ENCODE measurements at regions not wholly inside any gene's neighbourhood (a gene's known extent, or its start where the extent isn't known, plus 50 kb on each side); places are given as distances from the start of the nearest gene placed in this dataset.

DNA sequence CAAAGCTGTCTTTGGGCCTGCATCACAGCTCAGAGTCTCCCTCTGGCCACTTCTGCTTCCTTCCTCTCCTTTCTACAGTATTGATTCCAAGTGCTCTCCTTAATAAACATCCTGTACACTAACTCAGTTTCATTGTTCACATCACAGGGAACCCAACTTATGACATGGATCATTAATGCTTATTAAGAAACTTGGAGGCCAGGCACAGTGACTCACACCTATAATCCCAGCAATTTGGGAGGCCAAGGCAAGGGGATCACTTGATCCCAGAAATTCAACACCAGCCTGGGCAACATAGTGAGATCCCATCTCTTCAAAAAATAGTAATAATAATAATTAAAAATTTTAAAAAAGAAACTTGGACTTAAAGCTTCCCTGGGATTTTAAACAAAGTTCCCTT is 89.2 kb upstream of the EFHC2 start:
- no peak overlapping the region for H3K4me3 ChIP-seq (ENCODE audit: low read depth in 1 of 3, low read length in 3 of 3)
- H3K36me3 ChIP-seq (ENCODE audit: control insufficient read depth in 4 of 4, insufficient read depth in 3 of 4, low read depth in 1 of 4, low read length in 3 of 4) = no peaks in the 10 kb centered on the region
- H3K27me3 ChIP-seq (ENCODE audit: control insufficient read depth in 4 of 4, insufficient read depth in 4 of 4, low read length in 3 of 4) = no peaks in the 10 kb centered on the region
- no peak for TF ChIP-seq FOXA1 (IDR thresholded peaks at IDR 0.05)
- no peak for TF ChIP-seq GABPA (IDR thresholded peaks at IDR 0.05 in 1 of 2, conservative IDR thresholded peaks at IDR 0.05 in 1 of 2)
- no peak for TF ChIP-seq HNF4G (IDR thresholded peaks at IDR 0.05)
- TF ChIP-seq RAD21 (IDR thresholded peaks at IDR 0.05) = no peak
- no peak for TF ChIP-seq JUND (IDR thresholded peaks at IDR 0.05)
- no peak for TF ChIP-seq YY1 (IDR thresholded peaks at IDR 0.05)
- TF ChIP-seq FOXA2 (IDR thresholded peaks at IDR 0.05) = no peak
- TF ChIP-seq, protein P1, sequence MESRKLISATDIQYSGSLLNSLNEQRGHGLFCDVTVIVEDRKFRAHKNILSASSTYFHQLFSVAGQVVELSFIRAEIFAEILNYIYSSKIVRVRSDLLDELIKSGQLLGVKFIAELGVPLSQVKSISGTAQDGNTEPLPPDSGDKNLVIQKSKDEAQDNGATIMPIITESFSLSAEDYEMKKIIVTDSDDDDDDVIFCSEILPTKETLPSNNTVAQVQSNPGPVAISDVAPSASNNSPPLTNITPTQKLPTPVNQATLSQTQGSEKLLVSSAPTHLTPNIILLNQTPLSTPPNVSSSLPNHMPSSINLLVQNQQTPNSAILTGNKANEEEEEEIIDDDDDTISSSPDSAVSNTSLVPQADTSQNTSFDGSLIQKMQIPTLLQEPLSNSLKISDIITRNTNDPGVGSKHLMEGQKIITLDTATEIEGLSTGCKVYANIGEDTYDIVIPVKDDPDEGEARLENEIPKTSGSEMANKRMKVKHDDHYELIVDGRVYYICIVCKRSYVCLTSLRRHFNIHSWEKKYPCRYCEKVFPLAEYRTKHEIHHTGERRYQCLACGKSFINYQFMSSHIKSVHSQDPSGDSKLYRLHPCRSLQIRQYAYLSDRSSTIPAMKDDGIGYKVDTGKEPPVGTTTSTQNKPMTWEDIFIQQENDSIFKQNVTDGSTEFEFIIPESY (IDR thresholded peaks at IDR 0.05) = no peak
- no peak for TF ChIP-seq TAF1 (conservative IDR thresholded peaks at IDR 0.05)
- TF ChIP-seq, protein P2, sequence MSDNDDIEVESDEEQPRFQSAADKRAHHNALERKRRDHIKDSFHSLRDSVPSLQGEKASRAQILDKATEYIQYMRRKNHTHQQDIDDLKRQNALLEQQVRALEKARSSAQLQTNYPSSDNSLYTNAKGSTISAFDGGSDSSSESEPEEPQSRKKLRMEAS (IDR thresholded peaks at IDR 0.05) = no peak
- TF ChIP-seq, protein P3, sequence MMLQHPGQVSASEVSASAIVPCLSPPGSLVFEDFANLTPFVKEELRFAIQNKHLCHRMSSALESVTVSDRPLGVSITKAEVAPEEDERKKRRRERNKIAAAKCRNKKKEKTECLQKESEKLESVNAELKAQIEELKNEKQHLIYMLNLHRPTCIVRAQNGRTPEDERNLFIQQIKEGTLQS (IDR thresholded peaks at IDR 0.05) = no peak
- no peak for TF ChIP-seq HNF4A (conservative IDR thresholded peaks at IDR 0.05)
- no peak for TF ChIP-seq EGR1 (IDR thresholded peaks at IDR 0.05; ENCODE audit: low read depth in 2 of 2)
- TF ChIP-seq, protein P4, sequence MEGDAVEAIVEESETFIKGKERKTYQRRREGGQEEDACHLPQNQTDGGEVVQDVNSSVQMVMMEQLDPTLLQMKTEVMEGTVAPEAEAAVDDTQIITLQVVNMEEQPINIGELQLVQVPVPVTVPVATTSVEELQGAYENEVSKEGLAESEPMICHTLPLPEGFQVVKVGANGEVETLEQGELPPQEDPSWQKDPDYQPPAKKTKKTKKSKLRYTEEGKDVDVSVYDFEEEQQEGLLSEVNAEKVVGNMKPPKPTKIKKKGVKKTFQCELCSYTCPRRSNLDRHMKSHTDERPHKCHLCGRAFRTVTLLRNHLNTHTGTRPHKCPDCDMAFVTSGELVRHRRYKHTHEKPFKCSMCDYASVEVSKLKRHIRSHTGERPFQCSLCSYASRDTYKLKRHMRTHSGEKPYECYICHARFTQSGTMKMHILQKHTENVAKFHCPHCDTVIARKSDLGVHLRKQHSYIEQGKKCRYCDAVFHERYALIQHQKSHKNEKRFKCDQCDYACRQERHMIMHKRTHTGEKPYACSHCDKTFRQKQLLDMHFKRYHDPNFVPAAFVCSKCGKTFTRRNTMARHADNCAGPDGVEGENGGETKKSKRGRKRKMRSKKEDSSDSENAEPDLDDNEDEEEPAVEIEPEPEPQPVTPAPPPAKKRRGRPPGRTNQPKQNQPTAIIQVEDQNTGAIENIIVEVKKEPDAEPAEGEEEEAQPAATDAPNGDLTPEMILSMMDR (IDR thresholded peaks at IDR 0.05; ENCODE audit: low read depth, low read length, missing input control) = no peak
- TF ChIP-seq NR2F2 (IDR thresholded peaks at IDR 0.05) = no peak
- TF ChIP-seq, protein P5, sequence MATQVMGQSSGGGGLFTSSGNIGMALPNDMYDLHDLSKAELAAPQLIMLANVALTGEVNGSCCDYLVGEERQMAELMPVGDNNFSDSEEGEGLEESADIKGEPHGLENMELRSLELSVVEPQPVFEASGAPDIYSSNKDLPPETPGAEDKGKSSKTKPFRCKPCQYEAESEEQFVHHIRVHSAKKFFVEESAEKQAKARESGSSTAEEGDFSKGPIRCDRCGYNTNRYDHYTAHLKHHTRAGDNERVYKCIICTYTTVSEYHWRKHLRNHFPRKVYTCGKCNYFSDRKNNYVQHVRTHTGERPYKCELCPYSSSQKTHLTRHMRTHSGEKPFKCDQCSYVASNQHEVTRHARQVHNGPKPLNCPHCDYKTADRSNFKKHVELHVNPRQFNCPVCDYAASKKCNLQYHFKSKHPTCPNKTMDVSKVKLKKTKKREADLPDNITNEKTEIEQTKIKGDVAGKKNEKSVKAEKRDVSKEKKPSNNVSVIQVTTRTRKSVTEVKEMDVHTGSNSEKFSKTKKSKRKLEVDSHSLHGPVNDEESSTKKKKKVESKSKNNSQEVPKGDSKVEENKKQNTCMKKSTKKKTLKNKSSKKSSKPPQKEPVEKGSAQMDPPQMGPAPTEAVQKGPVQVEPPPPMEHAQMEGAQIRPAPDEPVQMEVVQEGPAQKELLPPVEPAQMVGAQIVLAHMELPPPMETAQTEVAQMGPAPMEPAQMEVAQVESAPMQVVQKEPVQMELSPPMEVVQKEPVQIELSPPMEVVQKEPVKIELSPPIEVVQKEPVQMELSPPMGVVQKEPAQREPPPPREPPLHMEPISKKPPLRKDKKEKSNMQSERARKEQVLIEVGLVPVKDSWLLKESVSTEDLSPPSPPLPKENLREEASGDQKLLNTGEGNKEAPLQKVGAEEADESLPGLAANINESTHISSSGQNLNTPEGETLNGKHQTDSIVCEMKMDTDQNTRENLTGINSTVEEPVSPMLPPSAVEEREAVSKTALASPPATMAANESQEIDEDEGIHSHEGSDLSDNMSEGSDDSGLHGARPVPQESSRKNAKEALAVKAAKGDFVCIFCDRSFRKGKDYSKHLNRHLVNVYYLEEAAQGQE (IDR thresholded peaks at IDR 0.05) = no peak
- TF ChIP-seq SP1 (IDR thresholded peaks at IDR 0.05) = no peak
- no peak for TF ChIP-seq RXRA (IDR thresholded peaks at IDR 0.05)
- no peak for DNase-seq (ENCODE audit: low spot score)
- no peak overlapping the region for H3K27ac ChIP-seq (ENCODE audit: low read depth in 1 of 2, low read length in 2 of 2)
- H3K9me3 ChIP-seq (ENCODE audit: control insufficient read depth in 4 of 4, low read length in 3 of 4) = no peaks in the 10 kb centered on the region
- no peaks in the 10 kb centered on the region for H3K4me1 ChIP-seq (ENCODE audit: control insufficient read depth in 4 of 4, insufficient read depth in 4 of 4, low read length in 3 of 4)
- no peak overlapping the region for H3K9ac ChIP-seq (ENCODE audit: low read depth in 1 of 2, low read length in 2 of 2)

DNA sequence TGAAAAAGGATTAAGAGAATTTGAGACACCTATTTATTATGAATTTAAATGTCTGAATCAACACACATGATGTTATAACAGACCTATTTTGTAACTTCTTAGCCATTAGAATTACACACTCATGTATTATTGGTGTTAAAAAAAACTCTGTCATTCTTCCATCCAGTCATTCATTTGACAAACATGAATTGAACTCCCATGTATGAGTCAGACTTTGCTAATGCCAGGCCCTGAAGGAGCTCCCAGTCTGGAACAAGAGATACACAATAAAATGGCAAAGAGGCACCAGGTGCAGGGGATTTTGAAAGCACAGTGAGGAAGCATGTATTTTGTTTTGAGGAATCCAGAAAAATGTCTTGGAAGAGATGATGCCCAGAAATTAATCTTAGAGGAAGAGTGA is 87.7 kb upstream of the EFHC2 start:
- no peak for DNase-seq (ENCODE audit: low spot score)
- Histone ChIP-seq H3K27me3 (ENCODE audit: control insufficient read depth in 4 of 4, insufficient read depth in 4 of 4, low read length in 3 of 4) (no peaks in the 10 kb centered on the region), H3K27ac (ENCODE audit: low read depth in 1 of 2, low read length in 2 of 2) (no peak overlapping the region), H3K9me3 (ENCODE audit: control insufficient read depth in 4 of 4, low read length in 3 of 4) (no peaks in the 10 kb centered on the region), H3K36me3 (ENCODE audit: control insufficient read depth in 4 of 4, insufficient read depth in 3 of 4, low read depth in 1 of 4, low read length in 3 of 4) (no peaks in the 10 kb centered on the region), H3K9ac (ENCODE audit: low read depth in 1 of 2, low read length in 2 of 2) (no peak overlapping the region), H3K4me1 (ENCODE audit: control insufficient read depth in 4 of 4, insufficient read depth in 4 of 4, low read length in 3 of 4) (no peaks in the 10 kb centered on the region), H3K4me3 (ENCODE audit: low read depth in 1 of 3, low read length in 3 of 3) (no peak overlapping the region)
- no peak for TF ChIP-seq SP1 (IDR thresholded peaks at IDR 0.05)
- TF ChIP-seq YY1 (IDR thresholded peaks at IDR 0.05) = no peak
- TF ChIP-seq FOXA2 (IDR thresholded peaks at IDR 0.05) = no peak
- TF ChIP-seq, protein P4 (IDR thresholded peaks at IDR 0.05; ENCODE audit: low read depth, low read length, missing input control) = no peak
- no peak for TF ChIP-seq FOXA1 (IDR thresholded peaks at IDR 0.05)
- TF ChIP-seq, protein P5 (IDR thresholded peaks at IDR 0.05) = no peak
- TF ChIP-seq, protein P2 (IDR thresholded peaks at IDR 0.05) = no peak
- no peak for TF ChIP-seq GABPA (IDR thresholded peaks at IDR 0.05 in 1 of 2, conservative IDR thresholded peaks at IDR 0.05 in 1 of 2)
- TF ChIP-seq JUND (IDR thresholded peaks at IDR 0.05) = no peak
- no peak for TF ChIP-seq RXRA (IDR thresholded peaks at IDR 0.05)
